Neural cell (in vitro differentiated cells): ENCODE measurements at regions not wholly inside any gene's neighbourhood (a gene's known extent, or its start where the extent isn't known, plus 50 kb on each side); places are given as distances from the start of the nearest gene placed in this dataset.

Experiments
- CTCF ChIP-seq: fragments of 450-650 bp; IDR thresholded peaks from 2 replicates; pipeline ENCODE4 v1.5.1; 2014; ENCODE audit warnings: antibody characterized with exemption, mild to moderate bottlenecking, moderate library complexity; ENCODE audit not compliant: poor library complexity, severe bottlenecking
- EP300 ChIP-seq: fragments of 450-650 bp; conservative IDR thresholded peaks from 2 replicates; pipeline ENCODE4 v1.6.1; 2014; ENCODE audit warnings: antibody characterized with exemption, mild to moderate bottlenecking, moderate library complexity; ENCODE audit not compliant: poor library complexity, severe bottlenecking
- POLR2AphosphoS5 ChIP-seq: IDR thresholded peaks from 2 replicates; pipeline ENCODE4 v1.6.1; 2012
- RAD21 ChIP-seq: fragments of 450-650 bp; conservative IDR thresholded peaks from 2 replicates; pipeline ENCODE4 v1.6.1; 2014; ENCODE audit warnings: antibody characterized with exemption, mild to moderate bottlenecking, moderate library complexity
- REST ChIP-seq: IDR thresholded peaks from 2 replicates; pipeline ENCODE4 v1.6.1; 2012; ENCODE audit warnings: borderline replicate concordance
- TAF1 ChIP-seq: IDR thresholded peaks from 2 replicates; pipeline ENCODE4 v1.6.1; 2012; ENCODE audit warnings: low read depth

- TF ChIP-seq CTCF: no peak
- no peak for TF ChIP-seq POLR2AphosphoS5
- TF ChIP-seq TAF1: no peak
- no peak for TF ChIP-seq RAD21
- TF ChIP-seq EP300: no peak
- TF ChIP-seq REST: no peak
Measured at GRCh38 chr12:77590306-77590705, 240.4 kb upstream of the NAV3 start.
